Right lobe of liver (tissue), 4 donors: ENCODE measurements at regions not wholly inside any gene's neighbourhood (a gene's known extent, or its start where the extent isn't known, plus 50 kb on each side); places are given as distances from the start of the nearest gene placed in this dataset.
"Not testable (repeated sequence)": the region's sequence is repeated elsewhere in the genome, so short reads cannot be mapped to it uniquely, and the experiment has no call there.

Experiments used
- POLR2A ChIP-seq: fragments of 450-650 bp; IDR thresholded peaks from one replicate; pipeline ENCODE4 v1.6.1; 2017; ENCODE audit warnings: antibody characterized with exemption, mild to moderate bottlenecking
- TF ChIP-seq, protein P1 (sequence below), 4 donors: fragments of 200-600 bp in 3 of 4; fragments of 450-650 bp in 1 of 4; IDR thresholded peaks; one replicate each; pipeline versions ENCODE4 v1.5.1 to v1.8.0; 2016 to 2022; ENCODE audit warnings: antibody characterized with exemption in 4 of 4, mild to moderate bottlenecking in 2 of 4
- donor health status: DM: no; HTN: no; CAD: no.
- donor health status: DM: no; HTN: no; CAD: no.
- donor health status: DM: no; HTN: yes; CAD: no.

GRCh38 chr10:91098021-91098420, 122.4 kb upstream of the PCGF5 start:
- TF ChIP-seq, protein P1, sequence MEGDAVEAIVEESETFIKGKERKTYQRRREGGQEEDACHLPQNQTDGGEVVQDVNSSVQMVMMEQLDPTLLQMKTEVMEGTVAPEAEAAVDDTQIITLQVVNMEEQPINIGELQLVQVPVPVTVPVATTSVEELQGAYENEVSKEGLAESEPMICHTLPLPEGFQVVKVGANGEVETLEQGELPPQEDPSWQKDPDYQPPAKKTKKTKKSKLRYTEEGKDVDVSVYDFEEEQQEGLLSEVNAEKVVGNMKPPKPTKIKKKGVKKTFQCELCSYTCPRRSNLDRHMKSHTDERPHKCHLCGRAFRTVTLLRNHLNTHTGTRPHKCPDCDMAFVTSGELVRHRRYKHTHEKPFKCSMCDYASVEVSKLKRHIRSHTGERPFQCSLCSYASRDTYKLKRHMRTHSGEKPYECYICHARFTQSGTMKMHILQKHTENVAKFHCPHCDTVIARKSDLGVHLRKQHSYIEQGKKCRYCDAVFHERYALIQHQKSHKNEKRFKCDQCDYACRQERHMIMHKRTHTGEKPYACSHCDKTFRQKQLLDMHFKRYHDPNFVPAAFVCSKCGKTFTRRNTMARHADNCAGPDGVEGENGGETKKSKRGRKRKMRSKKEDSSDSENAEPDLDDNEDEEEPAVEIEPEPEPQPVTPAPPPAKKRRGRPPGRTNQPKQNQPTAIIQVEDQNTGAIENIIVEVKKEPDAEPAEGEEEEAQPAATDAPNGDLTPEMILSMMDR (IDR thresholded peaks at IDR 0.05) = not testable (repeated sequence)
- TF ChIP-seq POLR2A = not testable (repeated sequence)
